DND-41 (cell line): ENCODE measurements at regions not wholly inside any gene's neighbourhood (a gene's known extent, or its start where the extent isn't known, plus 50 kb on each side); places are given as distances from the start of the nearest gene placed in this dataset.

Experiments used
- EZH2 ChIP-seq: IDR thresholded peaks from 3 replicates; pipeline ENCODE4 v1.6.1; 2012; ENCODE audit warnings: borderline replicate concordance, low read depth, mild to moderate bottlenecking, moderate library complexity, low read length, inconsistent platforms; ENCODE audit not compliant: severe bottlenecking
- TF ChIP-seq, protein P1 (sequence below): IDR thresholded peaks from 2 replicates; pipeline ENCODE4 v1.5.1; 2012; ENCODE audit warnings: borderline replicate concordance, low read length, moderate library complexity, mild to moderate bottlenecking; ENCODE audit not compliant: poor library complexity, severe bottlenecking; ENCODE audit errors: extremely low read depth

GRCh38 chr4:164579270-164579942, 174.5 kb upstream of the SMIM31 start:
- TF ChIP-seq, protein P1, sequence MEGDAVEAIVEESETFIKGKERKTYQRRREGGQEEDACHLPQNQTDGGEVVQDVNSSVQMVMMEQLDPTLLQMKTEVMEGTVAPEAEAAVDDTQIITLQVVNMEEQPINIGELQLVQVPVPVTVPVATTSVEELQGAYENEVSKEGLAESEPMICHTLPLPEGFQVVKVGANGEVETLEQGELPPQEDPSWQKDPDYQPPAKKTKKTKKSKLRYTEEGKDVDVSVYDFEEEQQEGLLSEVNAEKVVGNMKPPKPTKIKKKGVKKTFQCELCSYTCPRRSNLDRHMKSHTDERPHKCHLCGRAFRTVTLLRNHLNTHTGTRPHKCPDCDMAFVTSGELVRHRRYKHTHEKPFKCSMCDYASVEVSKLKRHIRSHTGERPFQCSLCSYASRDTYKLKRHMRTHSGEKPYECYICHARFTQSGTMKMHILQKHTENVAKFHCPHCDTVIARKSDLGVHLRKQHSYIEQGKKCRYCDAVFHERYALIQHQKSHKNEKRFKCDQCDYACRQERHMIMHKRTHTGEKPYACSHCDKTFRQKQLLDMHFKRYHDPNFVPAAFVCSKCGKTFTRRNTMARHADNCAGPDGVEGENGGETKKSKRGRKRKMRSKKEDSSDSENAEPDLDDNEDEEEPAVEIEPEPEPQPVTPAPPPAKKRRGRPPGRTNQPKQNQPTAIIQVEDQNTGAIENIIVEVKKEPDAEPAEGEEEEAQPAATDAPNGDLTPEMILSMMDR, result no peak
- TF ChIP-seq EZH2, result no peak
